ENCODE measurements at regions not wholly inside any gene's neighbourhood (a gene's known extent, or its start where the extent isn't known, plus 50 kb on each side); places are given as distances from the start of the nearest gene placed in this dataset.

- Histone ChIP-seq H3K27me3 (ENCODE audit: control insufficient read depth, insufficient read depth, low read length) (peaks cover 13% of the 10 kb centered on the region; the same call in 1 of the 2 replicates), H3K36me3 (replicated peaks; ENCODE audit: control insufficient read depth, insufficient read depth, low read length) (no peaks in the 10 kb centered on the region), H3K4me3 (ENCODE audit: insufficient read depth, low read depth, low read length) (no peak overlapping the region)
- no peak for DNase-seq
Observed at GRCh38 chr15:95918525-95918924, 412.0 kb upstream of the NR2F2 start.

- Histone ChIP-seq H3K36me3 (replicated peaks; ENCODE audit: control insufficient read depth, insufficient read depth, low read length) (no peaks in the 10 kb centered on the region), H3K27me3 (ENCODE audit: control insufficient read depth, insufficient read depth, low read length) (peaks cover 6% of the 10 kb centered on the region; the same call in 1 of the 2 replicates), H3K4me3 (ENCODE audit: insufficient read depth, low read depth, low read length) (no peak overlapping the region)
- no peak for DNase-seq
Observed at GRCh38 chr15:95919460-95919859, 411.0 kb upstream of the NR2F2 start.

GRCh38 chr15:95921404-95921803 lies 409.1 kb upstream of the NR2F2 start:
- Histone ChIP-seq H3K36me3 (replicated peaks; ENCODE audit: control insufficient read depth, insufficient read depth, low read length) (no peaks in the 10 kb centered on the region), H3K27me3 (ENCODE audit: control insufficient read depth, insufficient read depth, low read length) (peaks cover under 1% of the 10 kb centered on the region; the same call in 1 of the 2 replicates), H3K4me3 (ENCODE audit: insufficient read depth, low read depth, low read length) (no peak overlapping the region)
- DNase-seq: no peak

- no peaks in the 10 kb centered on the region for H3K27me3 ChIP-seq (ENCODE audit: control insufficient read depth, insufficient read depth, low read length)
- H3K4me3 ChIP-seq (ENCODE audit: insufficient read depth, low read depth, low read length): no peak overlapping the region
- no peak for DNase-seq
- H3K36me3 ChIP-seq (replicated peaks; ENCODE audit: control insufficient read depth, insufficient read depth, low read length): no peaks in the 10 kb centered on the region
Observed at GRCh38 chr15:95922431-95922830, 408.1 kb upstream of the NR2F2 start.

GRCh38 chr15:95923792-95924191 lies 406.7 kb upstream of the NR2F2 start:
- H3K4me3 ChIP-seq (ENCODE audit: insufficient read depth, low read depth, low read length): no peak overlapping the region
- H3K27me3 ChIP-seq (ENCODE audit: control insufficient read depth, insufficient read depth, low read length): no peaks in the 10 kb centered on the region
- DNase-seq: no peak
- H3K36me3 ChIP-seq (replicated peaks; ENCODE audit: control insufficient read depth, insufficient read depth, low read length): no peaks in the 10 kb centered on the region

GRCh38 chr15:95928822-95929221 lies 401.7 kb upstream of the NR2F2 start:
- Histone ChIP-seq H3K27me3 (ENCODE audit: control insufficient read depth, insufficient read depth, low read length) (no peaks in the 10 kb centered on the region; the same call in 1 of the 2 replicates), H3K36me3 (replicated peaks; ENCODE audit: control insufficient read depth, insufficient read depth, low read length) (no peaks in the 10 kb centered on the region), H3K4me3 (ENCODE audit: insufficient read depth, low read depth, low read length) (no peak overlapping the region)
- no peak for DNase-seq

- DNase-seq: no peak
- H3K27me3 ChIP-seq (ENCODE audit: control insufficient read depth, insufficient read depth, low read length): no peaks in the 10 kb centered on the region; the same call in 1 of the 2 replicates
Observed at GRCh38 chr15:95929232-95929846, 401.2 kb upstream of the NR2F2 start.

GRCh38 chr15:95930659-95931375 lies 399.7 kb upstream of the NR2F2 start:
- H3K27me3 ChIP-seq (ENCODE audit: control insufficient read depth, insufficient read depth, low read length): no peaks in the 10 kb centered on the region; the same call in 1 of the 2 replicates
- no peak for DNase-seq
- no peak overlapping the region for H3K4me3 ChIP-seq (ENCODE audit: insufficient read depth, low read depth, low read length)
- H3K36me3 ChIP-seq (replicated peaks; ENCODE audit: control insufficient read depth, insufficient read depth, low read length): no peaks in the 10 kb centered on the region

More at GRCh38 chr15:95929232-95929846, 401.2 kb upstream of the NR2F2 start:
- Histone ChIP-seq H3K36me3 (replicated peaks; ENCODE audit: control insufficient read depth, insufficient read depth, low read length) (no peaks in the 10 kb centered on the region), H3K4me3 (ENCODE audit: insufficient read depth, low read depth, low read length) (no peak overlapping the region)

- Histone ChIP-seq H3K27me3 (ENCODE audit: control insufficient read depth, insufficient read depth, low read length) (no peaks in the 10 kb centered on the region; the same call in 1 of the 2 replicates), H3K36me3 (replicated peaks; ENCODE audit: control insufficient read depth, insufficient read depth, low read length) (no peaks in the 10 kb centered on the region), H3K4me3 (ENCODE audit: insufficient read depth, low read depth, low read length) (no peak overlapping the region)
- DNase-seq: no peak
Observed at GRCh38 chr15:95931619-95932018, 398.9 kb upstream of the NR2F2 start.

GRCh38 chr15:95932141-95932540 lies 398.4 kb upstream of the NR2F2 start:
- Histone ChIP-seq H3K27me3 (ENCODE audit: control insufficient read depth, insufficient read depth, low read length) (no peaks in the 10 kb centered on the region; the same call in 1 of the 2 replicates), H3K36me3 (replicated peaks; ENCODE audit: control insufficient read depth, insufficient read depth, low read length) (no peaks in the 10 kb centered on the region), H3K4me3 (ENCODE audit: insufficient read depth, low read depth, low read length) (no peak overlapping the region)
- DNase-seq: no peak

- Histone ChIP-seq H3K4me3 (ENCODE audit: insufficient read depth, low read depth, low read length) (no peak overlapping the region), H3K36me3 (replicated peaks; ENCODE audit: control insufficient read depth, insufficient read depth, low read length) (no peaks in the 10 kb centered on the region), H3K27me3 (ENCODE audit: control insufficient read depth, insufficient read depth, low read length) (no peaks in the 10 kb centered on the region; the same call in 1 of the 2 replicates)
- no peak for DNase-seq
Observed at GRCh38 chr15:95932676-95933075, 397.8 kb upstream of the NR2F2 start.

GRCh38 chr15:95935852-95936251 lies 394.6 kb upstream of the NR2F2 start:
- no peaks in the 10 kb centered on the region; the same call in 1 of the 2 replicates for H3K27me3 ChIP-seq (ENCODE audit: control insufficient read depth, insufficient read depth, low read length)
- no peak for DNase-seq
- H3K4me3 ChIP-seq (ENCODE audit: insufficient read depth, low read depth, low read length): no peak overlapping the region
- H3K36me3 ChIP-seq (replicated peaks; ENCODE audit: control insufficient read depth, insufficient read depth, low read length): no peaks in the 10 kb centered on the region

GRCh38 chr15:95937128-95937528 lies 393.4 kb upstream of the NR2F2 start:
- Histone ChIP-seq H3K36me3 (replicated peaks; ENCODE audit: control insufficient read depth, insufficient read depth, low read length) (no peaks in the 10 kb centered on the region), H3K4me3 (ENCODE audit: insufficient read depth, low read depth, low read length) (no peak overlapping the region), H3K27me3 (ENCODE audit: control insufficient read depth, insufficient read depth, low read length) (no peaks in the 10 kb centered on the region; the same call in 1 of the 2 replicates)
- DNase-seq: no peak

- DNase-seq: peak; percentile 8
Observed at GRCh38 chr15:95940431-95940985, 390.0 kb upstream of the NR2F2 start.

GRCh38 chr15:95944193-95944592 lies 386.3 kb upstream of the NR2F2 start:
- no peak for DNase-seq
- Histone ChIP-seq H3K4me3 (ENCODE audit: insufficient read depth, low read depth, low read length) (no peak overlapping the region), H3K36me3 (replicated peaks; ENCODE audit: control insufficient read depth, insufficient read depth, low read length) (no peaks in the 10 kb centered on the region), H3K27me3 (ENCODE audit: control insufficient read depth, insufficient read depth, low read length) (no peaks in the 10 kb centered on the region)

More at GRCh38 chr15:95940431-95940985, 390.0 kb upstream of the NR2F2 start:
- Histone ChIP-seq H3K36me3 (replicated peaks; ENCODE audit: control insufficient read depth, insufficient read depth, low read length) (no peaks in the 10 kb centered on the region), H3K27me3 (ENCODE audit: control insufficient read depth, insufficient read depth, low read length) (no peaks in the 10 kb centered on the region), H3K4me3 (ENCODE audit: insufficient read depth, low read depth, low read length) (no peak overlapping the region)
